CD4-positive, CD25-positive, alpha-beta regulatory T cell (primary cell): ENCODE measurements at regions not wholly inside any gene's neighbourhood (a gene's known extent, or its start where the extent isn't known, plus 50 kb on each side); places are given as distances from the start of the nearest gene placed in this dataset.
"Not testable (repeated sequence)": the region's sequence is repeated elsewhere in the genome, so short reads cannot be mapped to it uniquely, and the experiment has no call there.

Source experiments
- ATAC-seq, 2 donors: fragments of 150-1000 bp; cut with Tn5 transposase; one replicate each; pipeline ENCODE4 v1.10.0; 2021; ENCODE audit warnings: low read depth in 2 of 2, moderate number of reproducible peaks in 2 of 2, moderate library complexity in 1 of 2
- DNase-seq, 3 donors: peaks; one replicate each; pipeline versions ENCODE4 v3.0.0 to v3.0.0-alpha.2; 2012 to 2022; ENCODE audit warnings: mixed read lengths in 1 of 3
- H3K27ac ChIP-seq: one replicate; pipeline ENCODE4 v1.7.0; 2013; ENCODE audit warnings: mild to moderate bottlenecking, low read length; ENCODE audit not compliant: insufficient read depth, poor library complexity, severe bottlenecking
- H3K27me3 ChIP-seq: one replicate; pipeline ENCODE4 v1.7.0; 2013; ENCODE audit warnings: low read length; ENCODE audit not compliant: control insufficient read depth, insufficient read depth
- H3K36me3 ChIP-seq: one replicate; pipeline ENCODE4 v1.7.0; 2013; ENCODE audit warnings: mild to moderate bottlenecking, low read length, moderate library complexity; ENCODE audit not compliant: control insufficient read depth, insufficient read depth
- H3K4me1 ChIP-seq: 2 replicates; pipeline ENCODE4 v1.7.0; 2013; ENCODE audit warnings: mild to moderate bottlenecking, low read length; ENCODE audit not compliant: insufficient read depth, control insufficient read depth, poor library complexity, severe bottlenecking
- H3K4me3 ChIP-seq: one replicate; pipeline ENCODE4 v1.7.0; 2013; ENCODE audit warnings: low read depth, mild to moderate bottlenecking, low read length, moderate library complexity
- H3K9me3 ChIP-seq, 2 experiments: 1 replicate in 1 of 2; 2 replicates in 1 of 2; pipeline ENCODE4 v1.7.0; 2013; ENCODE audit warnings: low read length in 2 of 2, mild to moderate bottlenecking in 1 of 2, moderate library complexity in 1 of 2; ENCODE audit not compliant: control insufficient read depth in 2 of 2
- H3K27ac Mint-ChIP-seq, 3 donors: one replicate each; pipeline ENCODE4 v1.8.0; 2020 to 2022; ENCODE audit warnings: mild to moderate bottlenecking in 3 of 3, mixed read lengths in 3 of 3, moderate library complexity in 2 of 3
- H3K27me3 Mint-ChIP-seq: one replicate; pipeline ENCODE4 v1.8.0; 2022; ENCODE audit warnings: mild to moderate bottlenecking, mixed read lengths
- H3K36me3 Mint-ChIP-seq: one replicate; pipeline ENCODE4 v1.8.0; 2020; ENCODE audit warnings: mixed read lengths
- H3K4me1 Mint-ChIP-seq, 4 donors: one replicate each; pipeline ENCODE4 v1.8.0; 2020 to 2022; ENCODE audit warnings: mixed read lengths in 4 of 4, mild to moderate bottlenecking in 1 of 4
- H3K4me3 Mint-ChIP-seq, 4 donors: one replicate each; pipeline ENCODE4 v1.8.0; 2020 to 2022; ENCODE audit warnings: mild to moderate bottlenecking in 4 of 4, mixed read lengths in 4 of 4, moderate library complexity in 3 of 4
- H3K9me3 Mint-ChIP-seq, 7 donors: one replicate each; pipeline ENCODE4 v1.8.0; 2020 to 2022; ENCODE audit warnings: mixed read lengths in 7 of 7, mild to moderate bottlenecking in 3 of 7, moderate library complexity in 2 of 7

DNA sequence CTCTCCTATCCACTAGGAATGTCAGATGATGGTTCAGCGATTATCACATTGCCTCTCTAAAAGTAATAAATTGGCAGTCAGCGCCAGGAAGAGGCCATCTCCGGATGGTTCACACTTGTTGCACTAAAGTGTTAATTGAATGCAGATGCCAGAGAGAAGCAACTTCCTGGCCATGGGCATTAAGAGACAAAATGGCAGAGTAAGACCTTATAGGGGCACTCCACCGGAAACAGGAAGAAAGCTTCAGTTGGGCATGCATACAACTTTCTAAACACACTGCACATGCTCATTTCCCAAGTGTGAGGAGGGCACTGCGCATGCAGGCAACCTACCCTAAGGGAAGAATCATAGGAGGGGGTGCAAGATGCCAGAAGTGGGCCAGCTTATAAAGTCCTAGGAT is 71.7 kb upstream of the AUTS2 start:
- no peak for ATAC-seq
- H3K36me3 Mint-ChIP-seq: no peaks in the 10 kb centered on the region
- no peak for DNase-seq
- Histone ChIP-seq H3K4me3 (no peak overlapping the region), H3K36me3 (no peaks in the 10 kb centered on the region), H3K4me1 (no peaks in the 10 kb centered on the region), H3K27ac (no peak overlapping the region), H3K9me3 (no peaks in the 10 kb centered on the region), H3K27me3 (no peaks in the 10 kb centered on the region)
- no peak overlapping the region for H3K27ac Mint-ChIP-seq
- no peaks in the 10 kb centered on the region for H3K27me3 Mint-ChIP-seq
- H3K9me3 Mint-ChIP-seq: peaks cover 0 to 11% (median 2%) of the 10 kb centered on the region in 7 donors
- H3K4me3 Mint-ChIP-seq: no peak overlapping the region
- H3K4me1 Mint-ChIP-seq: no peaks in the 10 kb centered on the region

DNA sequence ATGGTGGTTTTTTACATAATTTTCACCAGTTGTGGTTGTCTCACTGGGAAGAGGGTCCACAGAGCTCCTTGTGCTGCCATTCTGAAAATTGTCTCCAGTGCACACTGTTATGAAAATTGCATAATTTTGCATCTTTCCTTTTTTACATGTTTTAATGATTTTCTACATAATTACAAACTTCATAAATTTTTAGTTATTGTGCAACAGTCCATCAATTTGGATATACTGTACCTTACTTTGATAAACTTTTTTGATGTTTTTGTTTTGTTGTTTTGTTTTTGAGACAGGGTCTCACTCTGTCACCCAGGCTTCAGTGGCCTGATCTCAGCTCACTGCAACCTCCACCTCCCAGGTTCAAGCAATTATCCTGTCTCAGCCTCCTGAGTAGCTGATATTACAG is 70.6 kb upstream of the AUTS2 start:
- Histone ChIP-seq H3K9me3 (no peaks in the 10 kb centered on the region), H3K4me1 (no peaks in the 10 kb centered on the region), H3K27ac (no peak overlapping the region), H3K4me3 (no peak overlapping the region), H3K27me3 (no peaks in the 10 kb centered on the region), H3K36me3 (no peaks in the 10 kb centered on the region)
- no peak for ATAC-seq
- Mint-ChIP-seq H3K27me3 (no peaks in the 10 kb centered on the region), H3K9me3 (peaks cover 0 to 13% (median 2%) of the 10 kb centered on the region in 7 donors), H3K27ac (peak overlapping the region in 1 of 3 donors; percentile 52), H3K4me1 (no peaks in the 10 kb centered on the region), H3K4me3 (no peak overlapping the region), H3K36me3 (no peaks in the 10 kb centered on the region)
- DNase-seq: no peak

DNA sequence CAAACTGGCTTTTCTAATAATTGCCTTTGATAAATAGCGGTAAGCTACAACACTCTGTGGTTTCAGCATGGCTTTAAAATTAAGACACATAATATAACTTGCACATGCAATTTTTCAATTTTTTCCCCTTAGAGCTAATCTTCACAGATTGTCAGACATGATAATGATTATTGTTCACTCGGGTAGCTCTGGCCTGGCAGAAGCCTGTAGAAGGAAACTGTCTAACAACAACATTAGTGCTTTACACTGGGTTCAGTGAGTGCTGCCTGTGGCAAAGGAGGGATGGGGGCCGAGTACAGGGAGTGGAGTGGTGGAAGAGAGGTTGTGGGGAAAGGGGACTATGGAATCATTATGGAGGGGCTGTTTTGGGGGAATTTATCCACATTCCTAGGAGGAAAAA is 67.2 kb upstream of the AUTS2 start:
- no peaks in the 10 kb centered on the region for H3K4me1 Mint-ChIP-seq
- no peak for DNase-seq
- H3K27ac ChIP-seq: no peak overlapping the region
- H3K27me3 Mint-ChIP-seq: no peaks in the 10 kb centered on the region
- H3K4me1 ChIP-seq: no peaks in the 10 kb centered on the region
- no peak for ATAC-seq
- no peak overlapping the region for H3K4me3 ChIP-seq
- H3K36me3 Mint-ChIP-seq: no peaks in the 10 kb centered on the region
- H3K9me3 ChIP-seq: no peaks in the 10 kb centered on the region
- no peak overlapping the region for H3K27ac Mint-ChIP-seq
- H3K9me3 Mint-ChIP-seq: peaks cover 0 to 10% (median 2%) of the 10 kb centered on the region in 7 donors
- H3K36me3 ChIP-seq: no peaks in the 10 kb centered on the region
- no peaks in the 10 kb centered on the region for H3K27me3 ChIP-seq
- no peak overlapping the region for H3K4me3 Mint-ChIP-seq

DNA sequence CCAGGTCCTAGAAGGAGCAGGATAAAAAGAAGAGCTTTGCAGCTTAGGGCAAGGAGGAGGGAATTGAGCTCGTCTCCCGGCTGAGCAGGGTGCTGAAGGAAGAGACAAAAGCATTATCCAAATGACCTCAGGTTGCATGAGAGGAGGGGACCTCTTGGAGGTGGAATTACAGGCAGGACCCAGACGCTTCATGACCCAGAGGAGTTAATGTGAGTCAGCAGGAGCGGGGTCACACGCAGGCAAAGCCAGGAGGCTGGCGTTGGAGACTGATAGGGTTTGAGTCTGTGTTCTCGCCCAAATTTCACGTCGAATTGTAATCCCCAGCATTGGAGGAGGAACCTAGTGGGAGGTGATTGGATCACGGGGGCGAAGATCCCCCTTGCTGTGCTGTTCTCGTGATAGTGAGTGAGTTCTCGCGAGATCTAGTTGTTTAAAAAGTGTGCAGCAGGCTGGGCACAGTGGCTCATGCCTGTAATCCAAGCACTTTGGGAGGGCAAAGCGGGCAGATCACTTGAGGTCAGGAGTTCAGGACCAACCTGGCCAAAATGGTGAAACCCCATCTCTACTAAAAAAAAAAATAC is 63.7 kb upstream of the AUTS2 start:
- H3K4me1 ChIP-seq: no peaks in the 10 kb centered on the region

DNA sequence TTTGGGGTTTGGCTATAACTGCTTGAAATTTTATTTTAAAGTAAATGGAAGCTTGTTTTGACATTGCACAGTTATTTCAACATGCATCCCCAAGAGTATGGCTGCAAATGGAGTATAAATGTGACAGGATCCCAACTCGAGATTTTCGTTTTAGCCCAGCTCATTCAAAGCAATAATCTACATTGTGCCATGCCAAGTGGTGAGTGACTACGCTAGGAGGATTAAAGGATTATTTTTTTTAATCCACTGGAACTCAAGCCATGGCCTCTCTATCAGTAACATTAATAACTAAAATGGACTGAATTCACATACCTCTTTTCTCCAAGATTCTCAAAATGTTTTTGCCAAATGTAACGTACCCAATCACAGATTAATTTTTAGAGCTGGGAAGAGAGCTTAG is 60.6 kb upstream of the AUTS2 start:
- H3K9me3 Mint-ChIP-seq: peaks cover 0 to 13% (median 5%) of the 10 kb centered on the region in 7 donors
- H3K27ac ChIP-seq: no peak overlapping the region
- H3K27me3 Mint-ChIP-seq: no peaks in the 10 kb centered on the region
- no peak overlapping the region for H3K4me3 ChIP-seq
- ATAC-seq (no peak), DNase-seq (no peak)
- no peaks in the 10 kb centered on the region for H3K36me3 Mint-ChIP-seq
- H3K4me3 Mint-ChIP-seq: no peak overlapping the region
- H3K4me1 Mint-ChIP-seq: no peaks in the 10 kb centered on the region
- H3K27me3 ChIP-seq: no peaks in the 10 kb centered on the region
- no peaks in the 10 kb centered on the region for H3K36me3 ChIP-seq
- peaks cover 0 to 4% of the 10 kb centered on the region in 2 experiments for H3K9me3 ChIP-seq
- H3K4me1 ChIP-seq: no peaks in the 10 kb centered on the region
- H3K27ac Mint-ChIP-seq: no peak overlapping the region

More for the DNA sequence above, 63.7 kb upstream of the AUTS2 start:
- Histone ChIP-seq H3K27me3 (no peaks in the 10 kb centered on the region), H3K36me3 (no peaks in the 10 kb centered on the region), H3K27ac (no peak overlapping the region), H3K9me3 (no peaks in the 10 kb centered on the region), H3K4me3 (no peak overlapping the region)
- Mint-ChIP-seq H3K36me3 (no peaks in the 10 kb centered on the region), H3K4me1 (no peaks in the 10 kb centered on the region), H3K9me3 (peaks cover 0 to 12% (median 3%) of the 10 kb centered on the region in 7 donors), H3K27ac (no peak overlapping the region), H3K4me3 (no peak overlapping the region), H3K27me3 (no peaks in the 10 kb centered on the region)
- ATAC-seq (no peak), DNase-seq (no peak)

DNA sequence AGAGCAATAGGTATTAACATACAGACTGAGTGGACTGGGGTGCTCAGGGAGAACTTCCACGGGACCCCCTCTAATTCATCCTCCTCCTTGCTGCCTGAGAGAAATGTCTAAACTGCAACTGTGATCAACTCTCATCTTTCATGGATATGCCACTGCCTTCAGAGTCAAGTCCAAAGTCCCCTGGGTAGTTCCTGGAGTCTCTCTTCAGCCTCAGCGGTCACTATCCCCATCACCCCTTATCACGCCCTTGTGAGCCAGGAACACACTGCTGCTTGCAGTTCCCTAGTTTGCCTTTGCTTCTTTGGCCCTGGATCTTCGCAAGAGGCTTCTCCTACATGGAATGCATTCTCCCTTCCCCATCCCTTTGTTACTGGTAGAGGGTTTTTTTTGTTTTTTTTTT is 58.7 kb upstream of the AUTS2 start:
- H3K27me3 ChIP-seq: no peaks in the 10 kb centered on the region
- no peak overlapping the region for H3K27ac ChIP-seq
- DNase-seq (no peak), ATAC-seq (no peak)
- no peak overlapping the region for H3K27ac Mint-ChIP-seq
- no peaks in the 10 kb centered on the region for H3K36me3 Mint-ChIP-seq
- H3K4me3 Mint-ChIP-seq: no peak overlapping the region
- H3K27me3 Mint-ChIP-seq: no peaks in the 10 kb centered on the region
- no peaks in the 10 kb centered on the region for H3K4me1 Mint-ChIP-seq
- H3K4me3 ChIP-seq: no peak overlapping the region
- H3K36me3 ChIP-seq: no peaks in the 10 kb centered on the region
- H3K9me3 Mint-ChIP-seq: peaks cover 0 to 9% (median 5%) of the 10 kb centered on the region in 7 donors
- no peaks in the 10 kb centered on the region for H3K4me1 ChIP-seq
- peaks cover 0 to 4% of the 10 kb centered on the region in 2 experiments for H3K9me3 ChIP-seq

DNA sequence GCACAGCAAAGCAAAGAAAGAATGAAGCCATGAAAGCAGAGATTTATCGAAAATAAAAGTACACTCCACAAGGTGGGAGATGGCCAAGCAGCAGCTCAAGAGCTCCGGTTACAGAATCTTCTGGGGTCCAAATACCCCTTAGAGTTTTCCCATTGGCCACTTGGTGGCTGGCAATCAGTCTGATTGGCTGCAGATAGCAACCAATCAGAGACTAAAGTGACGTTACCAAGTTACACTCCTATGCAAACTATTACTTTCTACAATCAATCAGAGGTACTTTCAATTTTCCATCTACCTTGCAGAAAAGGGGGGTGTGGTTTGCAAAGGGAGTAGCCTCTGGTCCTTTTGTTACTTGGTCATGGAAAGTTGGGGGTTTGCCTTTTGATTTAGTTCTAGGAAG is 58.0 kb upstream of the AUTS2 start:
- Mint-ChIP-seq H3K9me3 (peaks cover 0 to 8% (median 4%) of the 10 kb centered on the region in 7 donors), H3K27me3 (no peaks in the 10 kb centered on the region), H3K36me3 (no peaks in the 10 kb centered on the region), H3K4me3 (no peak overlapping the region), H3K27ac (no peak overlapping the region), H3K4me1 (no peaks in the 10 kb centered on the region)
- peaks cover 0 to 4% of the 10 kb centered on the region in 2 experiments for H3K9me3 ChIP-seq
- DNase-seq (no peak), ATAC-seq (no peak)
- no peaks in the 10 kb centered on the region for H3K36me3 ChIP-seq
- no peaks in the 10 kb centered on the region for H3K4me1 ChIP-seq
- H3K27me3 ChIP-seq: no peaks in the 10 kb centered on the region
- no peak overlapping the region for H3K4me3 ChIP-seq
- no peak overlapping the region for H3K27ac ChIP-seq

DNA sequence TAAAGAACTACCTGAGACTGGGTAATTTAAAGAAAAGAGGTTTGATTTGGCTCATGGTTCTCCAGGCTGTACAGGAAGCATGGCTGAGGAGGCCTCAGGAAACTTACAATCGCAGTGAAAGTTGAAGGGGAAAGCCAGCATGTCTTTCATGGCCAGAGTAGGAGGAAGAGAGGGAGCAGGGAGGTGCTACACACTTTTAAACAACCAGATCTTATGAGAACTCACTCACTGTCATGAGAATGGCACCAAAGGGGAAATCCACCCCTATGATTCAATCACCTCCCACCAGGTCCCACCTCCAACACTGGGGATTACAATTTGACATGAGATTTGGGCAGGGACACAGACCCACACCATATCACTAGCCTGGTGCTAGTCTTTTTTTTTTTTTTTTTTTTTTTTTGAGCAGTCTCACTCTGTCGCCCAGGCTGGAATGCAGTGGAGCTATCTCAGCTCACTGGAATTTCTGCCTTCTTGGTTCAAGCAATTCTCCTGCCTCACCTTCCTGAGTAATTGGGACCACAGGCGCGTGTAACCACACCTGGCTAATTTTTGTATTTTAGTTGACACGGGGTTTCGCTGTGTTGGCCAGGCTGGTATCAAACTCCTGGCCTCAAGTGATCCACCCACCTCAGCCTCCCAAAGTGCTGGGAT is 56.4 kb upstream of the AUTS2 start:
- H3K36me3 ChIP-seq, H3K4me1 Mint-ChIP-seq, H3K9me3 Mint-ChIP-seq, H3K4me3 ChIP-seq, H3K36me3 Mint-ChIP-seq, ATAC-seq, DNase-seq, H3K9me3 ChIP-seq, H3K27me3 Mint-ChIP-seq, H3K27ac ChIP-seq, H3K27me3 ChIP-seq, H3K4me3 Mint-ChIP-seq, H3K4me1 ChIP-seq: not testable (repeated sequence)
- peak overlapping the region in 1 of 3 donors; percentile 43 for H3K27ac Mint-ChIP-seq
